Smooth muscle cell (in vitro differentiated cells): ENCODE measurements at regions not wholly inside any gene's neighbourhood (a gene's known extent, or its start where the extent isn't known, plus 50 kb on each side); places are given as distances from the start of the nearest gene placed in this dataset.
"Not testable (repeated sequence)": the region's sequence is repeated elsewhere in the genome, so short reads cannot be mapped to it uniquely, and the experiment has no call there.

Source experiments
- DNase-seq: peaks from one replicate; lab custom pipeline; 2025; ENCODE audit not compliant: unreplicated experiment; lab: John Stamatoyannopoulos, UW
- H2AFZ ChIP-seq: fragments of 200-600 bp; sonication (generic); 2 replicates; pipeline ENCODE4 v1.6.0; 2016; ENCODE audit warnings: antibody characterized with exemption, low read depth, mild to moderate bottlenecking
- H3F3A ChIP-seq: fragments of 200-600 bp; sonication (generic); 2 replicates; pipeline ENCODE4 v1.6.0; 2017; ENCODE audit warnings: antibody characterized with exemption, low read depth
- H3K27ac ChIP-seq: fragments of 200-600 bp; sonication (generic); 2 replicates; pipeline ENCODE4 v1.5.1; 2016; ENCODE audit warnings: low read depth, mild to moderate bottlenecking
- H3K27me3 ChIP-seq: fragments of 200-600 bp; sonication (generic); 2 replicates; pipeline ENCODE4 v1.6.1; 2016; ENCODE audit warnings: low read depth, mild to moderate bottlenecking
- H3K36me3 ChIP-seq: fragments of 200-600 bp; sonication (generic); 2 replicates; pipeline ENCODE4 v1.5.1; 2016; ENCODE audit warnings: low read depth
- H3K4me1 ChIP-seq: fragments of 200-600 bp; sonication (generic); 2 replicates; pipeline ENCODE4 v1.5.1; 2016; ENCODE audit warnings: low read depth
- H3K4me2 ChIP-seq: fragments of 200-600 bp; sonication (generic); 2 replicates; pipeline ENCODE4 v1.6.0; 2016; ENCODE audit warnings: mild to moderate bottlenecking
- H3K4me3 ChIP-seq: fragments of 200-600 bp; sonication (generic); 2 replicates; pipeline ENCODE4 v1.5.1; 2016; ENCODE audit warnings: mild to moderate bottlenecking
- H3K79me2 ChIP-seq: fragments of 200-600 bp; sonication (generic); 2 replicates; pipeline ENCODE4 v1.6.0; 2016; ENCODE audit warnings: low read depth, mild to moderate bottlenecking
- H3K9ac ChIP-seq: fragments of 200-600 bp; sonication (generic); 2 replicates; pipeline ENCODE4 v1.6.0; 2016; ENCODE audit warnings: low read depth
- H3K9me3 ChIP-seq: fragments of 200-600 bp; sonication (generic); replicated peaks from 2 replicates; pipeline ENCODE4 v1.5.1; 2016; ENCODE audit warnings: low read depth
- H4K20me1 ChIP-seq: fragments of 200-600 bp; sonication (generic); 2 replicates; pipeline ENCODE4 v1.6.0; 2016; ENCODE audit warnings: low read depth
- CTCF ChIP-seq: fragments of 200-600 bp; sonication (generic); IDR thresholded peaks from 2 replicates; pipeline ENCODE4 v1.5.1; 2017; ENCODE audit warnings: borderline replicate concordance, mild to moderate bottlenecking, antibody characterized with exemption; ENCODE audit not compliant: insufficient read depth, poor library complexity, severe bottlenecking
- WGBS: methylation state at CpG from one replicate; pipeline ENCODE4 v1.1.7; 2016; ENCODE audit warnings: low lambda C conversion rate; 5-methylcytosine and 5-hydroxymethylcytosine counted together

DNA sequence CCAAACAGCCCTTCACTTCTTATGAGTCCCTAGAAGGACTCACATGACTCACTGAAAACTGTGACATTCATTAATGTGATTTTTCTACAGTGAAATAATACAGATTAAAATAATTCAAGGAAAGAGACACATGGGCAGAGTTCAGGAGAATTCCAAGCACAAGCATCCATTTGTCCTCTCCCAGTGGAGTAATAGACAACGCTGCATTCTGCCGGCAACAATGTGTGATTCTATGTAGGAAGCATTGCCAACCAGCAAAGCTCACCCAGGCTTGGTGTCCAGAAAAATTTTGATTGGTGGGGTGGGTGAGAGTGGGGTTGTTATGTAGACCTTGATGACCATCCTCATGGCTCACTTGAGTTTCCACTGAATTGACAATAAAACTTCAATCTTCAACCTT lies 123.9 kb downstream of the VPREB1 start:
- Histone ChIP-seq H3K27ac (no peak overlapping the region), H3K4me3 (no peak overlapping the region), H3K27me3 (peaks cover 88% of the 10 kb centered on the region), H3K9me3 (no peaks in the 10 kb centered on the region), H3K36me3 (no peaks in the 10 kb centered on the region), H3K9ac (no peak overlapping the region), H3K4me1 (no peaks in the 10 kb centered on the region), H4K20me1 (no peaks in the 10 kb centered on the region), H3K4me2 (no peak overlapping the region), H3K79me2 (no peaks in the 10 kb centered on the region), H3F3A (no peaks in the 10 kb centered on the region), H2AFZ (no peak overlapping the region)
- no peak for TF ChIP-seq CTCF
- 83% methylated on average over 2 of the region's 2 CpGs for WGBS
- no peak for DNase-seq

- H3K4me2 ChIP-seq, H3K4me3 ChIP-seq, H3K27ac ChIP-seq, H3K9me3 ChIP-seq, H3K79me2 ChIP-seq, H4K20me1 ChIP-seq, H3F3A ChIP-seq, DNase-seq, H2AFZ ChIP-seq, H3K36me3 ChIP-seq, H3K4me1 ChIP-seq, H3K9ac ChIP-seq: not testable (repeated sequence)
- 44% methylated on average over 2 of the region's 2 CpGs for WGBS
- peaks cover 92% of the 10 kb centered on the region for H3K27me3 ChIP-seq
These were observed 124.8 kb downstream of the VPREB1 start for GRCh38 chr22:22369219-22369963.

- H3K4me3 ChIP-seq, result no peak overlapping the region
- H3K36me3 ChIP-seq, result no peaks in the 10 kb centered on the region
- no peaks in the 10 kb centered on the region for H3K79me2 ChIP-seq
- H3F3A ChIP-seq, result no peaks in the 10 kb centered on the region
- no peak overlapping the region for H3K27ac ChIP-seq
- H2AFZ ChIP-seq, result no peak overlapping the region
- no peak overlapping the region for H3K9ac ChIP-seq
- no peak for TF ChIP-seq CTCF
- H3K4me1 ChIP-seq, result no peaks in the 10 kb centered on the region
- DNase-seq, result no peak
- no peaks in the 10 kb centered on the region for H4K20me1 ChIP-seq
- WGBS, result 80% methylated on average over 4 of the region's 4 CpGs
- no peaks in the 10 kb centered on the region for H3K9me3 ChIP-seq
- peaks cover 90% of the 10 kb centered on the region for H3K27me3 ChIP-seq
- H3K4me2 ChIP-seq, result no peak overlapping the region
These were observed 125.3 kb downstream of the VPREB1 start for GRCh38 chr22:22369964-22370270.

- no peak for TF ChIP-seq CTCF
- no peak overlapping the region for H2AFZ ChIP-seq
- 20% methylated on average over 2 of the region's 2 CpGs for WGBS
These were observed 126.5 kb downstream of the VPREB1 start for GRCh38 chr22:22371031-22371541.

More at GRCh38 chr22:22371031-22371541, 126.5 kb downstream of the VPREB1 start:
- no peaks in the 10 kb centered on the region for H3F3A ChIP-seq
- no peak overlapping the region for H3K4me3 ChIP-seq
- H3K36me3 ChIP-seq, result no peaks in the 10 kb centered on the region
- H3K4me1 ChIP-seq, result no peaks in the 10 kb centered on the region
- DNase-seq, result no peak
- H4K20me1 ChIP-seq, result no peaks in the 10 kb centered on the region
- no peak overlapping the region for H3K27ac ChIP-seq
- H3K27me3 ChIP-seq, result peaks cover 83% of the 10 kb centered on the region
- no peaks in the 10 kb centered on the region for H3K9me3 ChIP-seq
- H3K4me2 ChIP-seq, result no peak overlapping the region
- H3K9ac ChIP-seq, result no peak overlapping the region
- H3K79me2 ChIP-seq, result no peaks in the 10 kb centered on the region
